HL-60/S4 (cell line): ENCODE measurements at regions not wholly inside any gene's neighbourhood (a gene's known extent, or its start where the extent isn't known, plus 50 kb on each side); places are given as distances from the start of the nearest gene placed in this dataset.

ENCODE experiments used
- in situ Hi-C: fragments of 300-500 bp; cut with MboI; formaldehyde crosslinking; loops from 2 replicates; pipeline ENCODE4 v1.14.3; 2022; ENCODE audit warnings: low sequenced_read_pairs

- in situ Hi-C loops: no loop called here
Measured at GRCh38 chr6:113564371-113565171, 292.6 kb upstream of the MARCKS start.

GRCh38 chr6:113565306-113565705 lies 291.8 kb upstream of the MARCKS start:
- in situ Hi-C loops: no loop called here

DNA sequence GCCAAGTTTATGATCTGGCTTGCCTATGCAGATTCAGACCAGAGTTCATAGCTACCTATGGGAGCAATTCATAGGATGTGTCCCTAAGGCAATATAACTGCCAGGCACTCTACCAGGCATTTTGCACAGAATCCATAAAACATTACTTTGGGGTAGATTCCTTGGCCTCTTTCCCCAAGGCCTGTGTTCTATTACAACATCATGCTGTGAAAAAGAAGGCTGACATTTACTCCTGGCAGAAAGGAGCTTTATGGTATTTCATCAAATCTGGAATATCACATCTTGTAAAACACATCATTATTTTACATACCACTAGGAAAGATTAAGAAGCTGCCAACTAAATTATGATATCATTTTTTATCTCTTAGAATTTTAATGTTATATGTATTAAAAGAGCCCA lies 287.0 kb upstream of the MARCKS start:
- in situ Hi-C loops: no loop called here

GRCh38 chr6:113570641-113571040 lies 286.5 kb upstream of the MARCKS start:
- in situ Hi-C loops: no loop called here

- in situ Hi-C loops: no loop called here
Measured at GRCh38 chr6:113574147-113574546, 283.0 kb upstream of the MARCKS start.

GRCh38 chr6:113576310-113576709 lies 280.8 kb upstream of the MARCKS start:
- in situ Hi-C loops: no loop called here

GRCh38 chr6:113578691-113579090 lies 278.5 kb upstream of the MARCKS start:
- in situ Hi-C loops: no loop called here

DNA sequence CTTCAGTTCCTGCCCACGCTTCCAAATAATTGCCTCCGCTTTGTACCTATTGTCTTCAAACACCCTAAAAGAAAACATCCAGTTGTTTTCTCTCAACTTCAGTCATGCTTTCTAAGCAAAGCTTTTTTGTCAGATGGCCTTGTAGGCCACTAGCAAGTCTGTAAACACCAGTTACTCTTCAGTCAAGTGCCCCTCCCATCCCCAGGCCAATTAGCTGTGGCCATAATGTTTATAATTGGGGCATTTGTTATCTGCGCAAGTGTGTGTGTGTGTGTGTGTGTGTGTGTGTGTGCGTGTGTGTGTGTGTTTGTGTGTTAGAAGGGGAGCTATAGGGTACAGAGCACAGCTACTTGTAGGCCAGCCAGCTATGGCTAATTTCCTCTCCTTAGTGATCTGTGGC lies 272.4 kb upstream of the MARCKS start:
- in situ Hi-C loops: no loop called here

DNA sequence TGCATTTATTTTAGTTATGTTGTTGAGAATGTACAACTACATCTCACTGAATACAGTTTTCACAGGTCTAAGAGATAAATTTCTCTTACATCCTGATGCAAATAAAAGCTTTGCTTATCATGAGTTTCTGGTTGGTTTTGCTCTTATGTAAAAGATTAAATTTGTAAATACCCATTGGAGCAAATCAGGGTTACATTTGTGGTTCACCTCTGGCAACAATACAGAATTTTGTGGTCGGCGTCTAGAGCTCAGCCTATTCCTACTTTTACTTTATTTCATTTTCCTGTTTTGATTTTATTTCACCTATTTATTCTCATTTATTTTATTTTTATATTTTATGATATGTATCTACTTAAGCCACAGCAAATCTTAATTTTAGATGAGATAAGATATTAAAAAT lies 271.9 kb upstream of the MARCKS start:
- in situ Hi-C loops: no loop called here

- in situ Hi-C loops: no loop called here
Measured at GRCh38 chr6:113586413-113587077, 270.6 kb upstream of the MARCKS start.

- in situ Hi-C loops: no loop called here
Measured at GRCh38 chr6:113587078-113587699, 270.0 kb upstream of the MARCKS start.

DNA sequence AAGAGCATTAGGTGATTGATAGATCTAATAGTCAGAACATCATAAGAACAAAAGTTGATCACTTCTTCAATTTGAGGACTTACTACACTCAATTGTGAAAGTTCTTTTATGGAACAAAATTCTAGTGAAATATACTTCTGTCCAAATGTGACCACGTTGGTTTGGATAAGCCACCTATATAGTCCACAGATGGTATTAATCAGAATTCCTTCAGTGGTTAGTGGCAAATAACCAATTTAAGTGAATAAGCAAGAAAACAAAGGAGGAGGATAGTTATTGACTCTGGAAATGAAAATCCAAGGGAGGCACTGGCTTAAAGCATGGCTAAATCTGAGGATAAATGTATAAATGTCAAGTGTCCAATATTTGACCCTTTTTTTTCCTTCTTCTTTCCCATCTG lies 268.5 kb upstream of the MARCKS start:
- in situ Hi-C loops: no loop called here

GRCh38 chr6:113591896-113592827 lies 265.0 kb upstream of the MARCKS start:
- in situ Hi-C loops: no loop called here

DNA sequence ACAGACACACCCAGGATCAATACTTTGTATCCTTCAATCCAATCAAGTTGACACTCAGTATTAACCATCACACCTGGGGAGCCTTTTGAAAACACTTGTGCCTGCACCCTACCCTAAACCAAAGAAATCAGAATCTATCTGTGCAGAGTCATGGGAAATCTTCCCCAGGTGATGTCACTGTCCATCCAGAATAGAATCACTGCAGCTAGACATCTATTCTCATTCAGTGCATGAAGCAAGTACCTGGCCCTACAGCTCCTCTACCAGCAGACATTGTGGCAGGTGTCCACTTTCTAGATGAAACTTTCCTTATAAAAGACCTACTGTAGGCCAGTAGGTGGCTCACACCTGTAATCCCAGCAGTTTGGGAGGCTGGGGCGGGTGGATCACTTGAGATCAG lies 262.4 kb upstream of the MARCKS start:
- in situ Hi-C loops: no loop called here

GRCh38 chr6:113595911-113596376 lies 261.2 kb upstream of the MARCKS start:
- in situ Hi-C loops: no loop called here

- in situ Hi-C loops: no loop called here
Measured at GRCh38 chr6:113596387-113597230, 260.5 kb upstream of the MARCKS start.

- in situ Hi-C loops: no loop called here
Measured at GRCh38 chr6:113597231-113597583, 259.9 kb upstream of the MARCKS start.

DNA sequence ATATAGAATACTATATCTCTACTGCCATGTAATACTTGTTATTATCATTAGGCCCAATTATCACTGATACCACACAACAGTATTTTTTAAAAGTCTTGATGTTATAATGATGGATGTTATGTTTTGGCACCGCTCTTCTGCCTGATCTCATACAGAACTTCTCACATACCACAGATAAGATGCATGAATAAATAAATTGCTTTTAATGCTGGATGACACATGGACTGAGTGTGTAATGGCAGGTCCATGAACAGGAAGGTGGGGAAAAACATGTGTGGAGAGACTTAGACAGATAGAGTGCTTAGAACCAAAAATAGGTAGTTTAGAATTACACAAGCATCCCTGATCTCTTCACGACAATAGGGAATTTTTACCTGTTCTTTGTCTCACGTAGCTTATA lies 258.4 kb upstream of the MARCKS start:
- in situ Hi-C loops: no loop called here

GRCh38 chr6:113599444-113599843 lies 257.7 kb upstream of the MARCKS start:
- in situ Hi-C loops: no loop called here
